ENCODE measurements at regions not wholly inside any gene's neighbourhood (a gene's known extent, or its start where the extent isn't known, plus 50 kb on each side); places are given as distances from the start of the nearest gene placed in this dataset.
A peak's percentile ranks its signal among the peaks of the same experiment; 100 is the strongest.

DNA sequence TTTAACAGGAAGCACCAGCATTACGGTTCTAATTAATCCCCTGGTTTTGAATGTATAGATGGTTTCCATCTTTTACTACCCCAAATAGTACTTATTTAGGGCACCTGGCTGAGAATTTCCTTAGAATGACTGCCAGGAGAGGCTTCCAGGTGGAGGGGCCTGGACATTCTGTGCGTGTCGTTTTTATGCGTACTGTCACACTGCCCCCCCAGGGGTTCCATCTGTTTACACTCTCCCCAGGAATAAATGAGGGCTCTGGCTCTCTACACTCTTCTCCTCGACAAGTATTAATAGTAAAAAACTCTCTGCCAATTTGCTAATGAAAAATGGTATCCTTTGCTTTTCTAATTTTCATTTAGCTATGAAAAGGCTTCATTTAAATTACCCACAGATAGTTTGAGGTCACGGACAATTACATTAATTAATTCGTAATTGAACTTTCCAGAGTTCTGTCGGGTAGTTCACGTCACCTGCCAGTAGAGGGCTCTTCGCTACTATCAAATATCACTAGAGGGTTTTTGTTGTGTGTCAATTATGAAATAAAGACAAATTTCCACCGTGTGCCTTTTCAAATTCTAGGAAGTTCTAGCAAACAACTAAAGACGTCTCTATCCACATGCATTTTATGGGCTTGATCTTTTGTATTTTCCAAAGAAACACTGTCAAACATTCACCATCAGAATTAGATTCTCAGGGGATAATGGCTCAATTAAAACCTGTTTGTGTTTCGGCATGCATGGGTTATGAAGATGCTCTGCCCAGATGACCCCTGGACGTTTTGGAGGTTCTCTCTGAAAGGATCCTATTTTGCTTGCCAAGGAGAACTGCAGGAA is 88.8 kb upstream of the ASB18 start:
- Histone ChIP-seq H3K4me3 (ENCODE audit: low read depth, low read length, poor library complexity, severe bottlenecking) (no peak overlapping the region), H3K4me1 (ENCODE audit: insufficient read depth, low read length, poor library complexity, severe bottlenecking) (no peaks in the 10 kb centered on the region), H3K36me3 (ENCODE audit: insufficient read depth, low read length) (no peaks in the 10 kb centered on the region), H3K4me2 (ENCODE audit: low read length) (no peak overlapping the region), H3K9me2 (ENCODE audit: insufficient read depth, low read length) (no peaks in the 10 kb centered on the region), H4K20me1 (ENCODE audit: insufficient read depth, low read length) (no peaks in the 10 kb centered on the region), H3K79me2 (ENCODE audit: insufficient read depth, low read depth, low read length) (no peaks in the 10 kb centered on the region), H3K27ac (ENCODE audit: low read depth, low read length, poor library complexity, severe bottlenecking) (no peak overlapping the region), H2AFZ (ENCODE audit: low read length) (no peak overlapping the region), H3K9me3 (ENCODE audit: low read length) (no peaks in the 10 kb centered on the region)
- intact Hi-C loops (cut with micrococcal nuclease; ENCODE audit: unreplicated experiment): loop anchor here (1.0 to 5.0 kb wide), 3 partner anchors 159 to 707 kb away; partner anchors contain the start of gene ACKR3
- TF ChIP-seq, protein P1, sequence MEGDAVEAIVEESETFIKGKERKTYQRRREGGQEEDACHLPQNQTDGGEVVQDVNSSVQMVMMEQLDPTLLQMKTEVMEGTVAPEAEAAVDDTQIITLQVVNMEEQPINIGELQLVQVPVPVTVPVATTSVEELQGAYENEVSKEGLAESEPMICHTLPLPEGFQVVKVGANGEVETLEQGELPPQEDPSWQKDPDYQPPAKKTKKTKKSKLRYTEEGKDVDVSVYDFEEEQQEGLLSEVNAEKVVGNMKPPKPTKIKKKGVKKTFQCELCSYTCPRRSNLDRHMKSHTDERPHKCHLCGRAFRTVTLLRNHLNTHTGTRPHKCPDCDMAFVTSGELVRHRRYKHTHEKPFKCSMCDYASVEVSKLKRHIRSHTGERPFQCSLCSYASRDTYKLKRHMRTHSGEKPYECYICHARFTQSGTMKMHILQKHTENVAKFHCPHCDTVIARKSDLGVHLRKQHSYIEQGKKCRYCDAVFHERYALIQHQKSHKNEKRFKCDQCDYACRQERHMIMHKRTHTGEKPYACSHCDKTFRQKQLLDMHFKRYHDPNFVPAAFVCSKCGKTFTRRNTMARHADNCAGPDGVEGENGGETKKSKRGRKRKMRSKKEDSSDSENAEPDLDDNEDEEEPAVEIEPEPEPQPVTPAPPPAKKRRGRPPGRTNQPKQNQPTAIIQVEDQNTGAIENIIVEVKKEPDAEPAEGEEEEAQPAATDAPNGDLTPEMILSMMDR (conservative IDR thresholded peaks at IDR 0.05; ENCODE audit: low read length): peak; percentile 99
- no peak for TF ChIP-seq EZH2phosphoT487 (IDR thresholded peaks at IDR 0.05; ENCODE audit: borderline replicate concordance, low read depth, low read length)
- CTCF ChIA-PET (ENCODE audit: unreplicated experiment): interaction anchor here (1.6 kb wide), 1 partner anchor 706 kb away, joined by 5 read pairs; no protein-coding TSS in a partner anchor
- no TSS peak for BruUV-seq (replicated peaks)
- DNase-seq (ENCODE audit: low spot score): peak; percentile 64
- POLR2A ChIA-PET: no interaction called here

DNA sequence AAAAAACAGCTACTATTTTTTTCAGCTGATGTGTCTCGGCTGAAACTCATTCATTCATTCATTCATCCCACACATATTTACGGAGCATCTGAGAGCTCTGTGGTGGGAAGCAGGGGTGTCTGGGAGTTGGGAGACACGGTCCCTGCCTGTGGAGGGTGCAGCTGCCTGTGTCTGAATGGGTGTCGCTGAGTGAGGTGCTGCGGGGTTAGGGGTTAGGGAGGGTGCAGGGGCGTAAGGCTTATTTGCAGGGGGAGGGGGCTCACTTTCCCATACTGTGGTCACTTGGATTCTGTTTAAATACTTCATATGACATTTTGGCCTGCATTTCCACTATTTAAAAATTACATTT is 89.4 kb upstream of the ASB18 start:
- ChIA-PET POLR2A (no interaction called here), CTCF (ENCODE audit: unreplicated experiment) (no interaction called here)
- no peaks in the 10 kb centered on the region for H3K9me2 ChIP-seq (ENCODE audit: insufficient read depth, low read length)
- H3K4me1 ChIP-seq (ENCODE audit: insufficient read depth, low read length, poor library complexity, severe bottlenecking): no peaks in the 10 kb centered on the region
- no peak overlapping the region for H3K4me2 ChIP-seq (ENCODE audit: low read length)
- TF ChIP-seq, protein P1 (conservative IDR thresholded peaks at IDR 0.05; ENCODE audit: low read length): no peak
- no peak for TF ChIP-seq EZH2phosphoT487 (IDR thresholded peaks at IDR 0.05; ENCODE audit: borderline replicate concordance, low read depth, low read length)
- no peak overlapping the region for H3K27ac ChIP-seq (ENCODE audit: low read depth, low read length, poor library complexity, severe bottlenecking)
- intact Hi-C loops (cut with micrococcal nuclease; ENCODE audit: unreplicated experiment): loop anchor here (1.0 to 5.0 kb wide), 3 partner anchors 159 to 707 kb away; partner anchors contain the start of gene ACKR3
- no peak for DNase-seq (ENCODE audit: low spot score)
- no peak overlapping the region for H2AFZ ChIP-seq (ENCODE audit: low read length)
- H3K36me3 ChIP-seq (ENCODE audit: insufficient read depth, low read length): no peaks in the 10 kb centered on the region
- H3K79me2 ChIP-seq (ENCODE audit: insufficient read depth, low read depth, low read length): no peaks in the 10 kb centered on the region
- no peak overlapping the region for H3K4me3 ChIP-seq (ENCODE audit: low read depth, low read length, poor library complexity, severe bottlenecking)
- no peaks in the 10 kb centered on the region for H3K9me3 ChIP-seq (ENCODE audit: low read length)
- H4K20me1 ChIP-seq (ENCODE audit: insufficient read depth, low read length): no peaks in the 10 kb centered on the region
- BruUV-seq (replicated peaks): no TSS peak

Measured in OCI-LY7 (cell line).